Esophagus muscularis mucosa (tissue), 3 donors: ENCODE measurements at regions not wholly inside any gene's neighbourhood (a gene's known extent, or its start where the extent isn't known, plus 50 kb on each side); places are given as distances from the start of the nearest gene placed in this dataset.

Experiments
- POLR2A ChIP-seq: fragments of 450-650 bp; IDR thresholded peaks from one replicate; pipeline ENCODE4 v1.6.1; 2017; ENCODE audit warnings: antibody characterized with exemption, moderate library complexity, mild to moderate bottlenecking, low read depth
- POLR2AphosphoS5 ChIP-seq, 2 donors: sonication (generic); formaldehyde crosslinking; IDR thresholded peaks; one replicate each; pipeline ENCODE4 v1.6.1; 2017; ENCODE audit warnings: antibody characterized with exemption in 2 of 2
- TF ChIP-seq, protein P1 (sequence below), 3 experiments: fragments of 200-600 bp in 2 of 3; fragments of 450-650 bp in 1 of 3; sonication (generic) in 2 of 3; IDR thresholded peaks; one replicate each; pipeline ENCODE4 v1.5.1; 2017 to 2019; ENCODE audit warnings: antibody characterized with exemption in 3 of 3, mild to moderate bottlenecking in 2 of 3, moderate library complexity in 1 of 3

DNA sequence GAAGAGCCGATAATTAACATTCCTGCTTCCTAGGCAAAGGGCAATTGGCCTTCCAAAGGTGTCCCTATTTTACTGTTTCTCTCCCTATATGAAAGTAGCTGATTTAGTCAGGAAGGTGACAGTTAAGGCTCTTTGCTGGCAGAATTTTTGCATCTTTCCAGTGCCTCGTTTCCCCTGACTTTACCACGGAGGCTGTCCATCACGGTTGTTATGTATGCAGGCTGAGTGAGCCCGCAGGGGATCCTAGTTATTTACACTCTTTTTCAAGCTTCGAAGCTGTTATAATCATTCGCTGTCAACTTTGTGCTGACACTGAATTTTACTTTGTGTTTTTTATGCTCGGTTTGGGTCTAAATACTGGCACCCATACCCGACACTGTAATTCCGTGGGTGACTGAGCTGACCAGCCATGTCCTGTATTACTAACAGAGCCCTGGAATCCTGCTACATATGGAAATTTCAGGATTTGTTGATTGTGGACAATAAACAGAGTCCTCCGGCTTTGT, 713.8 kb upstream of the FANCL start:
- TF ChIP-seq POLR2AphosphoS5 (IDR thresholded peaks at IDR 0.05) (no peak), POLR2A (no peak)
- TF ChIP-seq, protein P1, sequence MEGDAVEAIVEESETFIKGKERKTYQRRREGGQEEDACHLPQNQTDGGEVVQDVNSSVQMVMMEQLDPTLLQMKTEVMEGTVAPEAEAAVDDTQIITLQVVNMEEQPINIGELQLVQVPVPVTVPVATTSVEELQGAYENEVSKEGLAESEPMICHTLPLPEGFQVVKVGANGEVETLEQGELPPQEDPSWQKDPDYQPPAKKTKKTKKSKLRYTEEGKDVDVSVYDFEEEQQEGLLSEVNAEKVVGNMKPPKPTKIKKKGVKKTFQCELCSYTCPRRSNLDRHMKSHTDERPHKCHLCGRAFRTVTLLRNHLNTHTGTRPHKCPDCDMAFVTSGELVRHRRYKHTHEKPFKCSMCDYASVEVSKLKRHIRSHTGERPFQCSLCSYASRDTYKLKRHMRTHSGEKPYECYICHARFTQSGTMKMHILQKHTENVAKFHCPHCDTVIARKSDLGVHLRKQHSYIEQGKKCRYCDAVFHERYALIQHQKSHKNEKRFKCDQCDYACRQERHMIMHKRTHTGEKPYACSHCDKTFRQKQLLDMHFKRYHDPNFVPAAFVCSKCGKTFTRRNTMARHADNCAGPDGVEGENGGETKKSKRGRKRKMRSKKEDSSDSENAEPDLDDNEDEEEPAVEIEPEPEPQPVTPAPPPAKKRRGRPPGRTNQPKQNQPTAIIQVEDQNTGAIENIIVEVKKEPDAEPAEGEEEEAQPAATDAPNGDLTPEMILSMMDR (IDR thresholded peaks at IDR 0.05), result no peak
